Mesothelial cell of epicardium (in vitro differentiated cells): ENCODE measurements at regions not wholly inside any gene's neighbourhood (a gene's known extent, or its start where the extent isn't known, plus 50 kb on each side); places are given as distances from the start of the nearest gene placed in this dataset.

Experiments used
- DNase-seq, 2 experiments: peaks; one replicate each; pipeline ENCODE4 v3.0.0; 2021; ENCODE audit warnings: low spot score in 2 of 2; ENCODE audit not compliant: unreplicated experiment in 2 of 2
- H3K27ac Mint-ChIP-seq: 2 replicates; pipeline ENCODE4 v1.8.0; 2021; ENCODE audit warnings: mixed read lengths
- H3K27me3 Mint-ChIP-seq: 2 replicates; pipeline ENCODE4 v1.8.0; 2021; ENCODE audit warnings: low read depth, mixed read lengths
- H3K36me3 Mint-ChIP-seq: 2 replicates; pipeline ENCODE4 v1.8.0; 2021; ENCODE audit warnings: mixed read lengths
- H3K4me1 Mint-ChIP-seq: 2 replicates; pipeline ENCODE4 v1.8.0; 2021; ENCODE audit warnings: mixed read lengths
- H3K4me3 Mint-ChIP-seq: 2 replicates; pipeline ENCODE4 v1.8.0; 2021; ENCODE audit warnings: mild to moderate bottlenecking, moderate library complexity, mixed read lengths
- H3K9me3 Mint-ChIP-seq: 2 replicates; pipeline ENCODE4 v1.8.0; 2021; ENCODE audit warnings: mixed read lengths
- CTCF ChIP-seq: fragments of 200-600 bp; sonication (generic); IDR thresholded peaks from one replicate; pipeline ENCODE4 v1.5.0; 2021; ENCODE audit warnings: antibody characterized with exemption; ENCODE audit not compliant: unreplicated experiment

GRCh38 chr2:122669627-122670026, 914.2 kb downstream of the TSN start:
- Mint-ChIP-seq H3K4me3 (no peak overlapping the region), H3K36me3 (no peaks in the 10 kb centered on the region), H3K27ac (no peak overlapping the region), H3K9me3 (no peaks in the 10 kb centered on the region), H3K27me3 (no peaks in the 10 kb centered on the region), H3K4me1 (peaks cover 55% of the 10 kb centered on the region)
- no peak for TF ChIP-seq CTCF
- DNase-seq = no peak

DNA sequence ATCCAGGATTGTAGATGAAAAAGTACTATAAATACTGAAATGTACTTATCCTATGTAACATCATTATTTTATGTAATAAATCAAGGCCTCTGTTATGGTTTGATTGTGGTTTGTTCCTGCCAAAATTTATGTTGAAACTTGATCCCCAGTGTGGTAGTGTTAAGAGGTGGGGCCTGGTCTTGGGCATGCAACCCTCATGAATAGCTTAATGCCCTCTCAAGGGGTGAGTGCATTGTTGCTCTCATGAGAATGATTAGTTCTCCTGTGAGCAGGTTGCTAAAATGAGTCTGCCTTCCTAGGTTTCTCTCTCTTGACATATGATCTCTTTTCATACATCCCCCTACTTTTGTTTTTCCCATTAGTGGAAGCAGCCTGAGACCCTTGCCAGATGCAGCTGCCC, 915.4 kb downstream of the TSN start:
- no peak for DNase-seq
- Mint-ChIP-seq H3K4me3 (no peak overlapping the region), H3K36me3 (no peaks in the 10 kb centered on the region), H3K4me1 (peaks cover 44% of the 10 kb centered on the region), H3K27ac (no peak overlapping the region), H3K27me3 (no peaks in the 10 kb centered on the region), H3K9me3 (no peaks in the 10 kb centered on the region)
- TF ChIP-seq CTCF = no peak

GRCh38 chr2:122680662-122681061, 925.2 kb downstream of the TSN start:
- no peak for DNase-seq
- Mint-ChIP-seq H3K27ac (no peak overlapping the region), H3K36me3 (peaks cover 2% of the 10 kb centered on the region), H3K4me1 (no peaks in the 10 kb centered on the region), H3K27me3 (no peaks in the 10 kb centered on the region), H3K4me3 (no peak overlapping the region), H3K9me3 (peaks cover 22% of the 10 kb centered on the region)
- TF ChIP-seq CTCF = no peak

- H3K36me3 Mint-ChIP-seq = peaks cover 2% of the 10 kb centered on the region
- no peak for TF ChIP-seq CTCF
- H3K4me3 Mint-ChIP-seq = no peak overlapping the region
- H3K27me3 Mint-ChIP-seq = no peaks in the 10 kb centered on the region
- H3K9me3 Mint-ChIP-seq = peaks cover 22% of the 10 kb centered on the region
- H3K4me1 Mint-ChIP-seq = no peaks in the 10 kb centered on the region
- H3K27ac Mint-ChIP-seq = no peak overlapping the region
- DNase-seq = no peak
Observed at GRCh38 chr2:122681626-122682025, 926.2 kb downstream of the TSN start.

- no peak overlapping the region for H3K27ac Mint-ChIP-seq
- TF ChIP-seq CTCF = no peak
- H3K27me3 Mint-ChIP-seq = no peaks in the 10 kb centered on the region
- H3K4me1 Mint-ChIP-seq = no peaks in the 10 kb centered on the region
- no peak for DNase-seq
- peaks cover 19% of the 10 kb centered on the region for H3K9me3 Mint-ChIP-seq
- H3K4me3 Mint-ChIP-seq = no peak overlapping the region
- peaks cover 2% of the 10 kb centered on the region for H3K36me3 Mint-ChIP-seq
Observed at GRCh38 chr2:122682356-122682755, 926.9 kb downstream of the TSN start.

GRCh38 chr2:122683018-122683417, 927.6 kb downstream of the TSN start:
- Mint-ChIP-seq H3K27ac (no peak overlapping the region), H3K36me3 (peaks cover 2% of the 10 kb centered on the region), H3K27me3 (no peaks in the 10 kb centered on the region), H3K4me3 (no peak overlapping the region), H3K4me1 (no peaks in the 10 kb centered on the region), H3K9me3 (peaks cover 18% of the 10 kb centered on the region)
- no peak for TF ChIP-seq CTCF
- no peak for DNase-seq
